ENCODE measurements at regions not wholly inside any gene's neighbourhood (a gene's known extent, or its start where the extent isn't known, plus 50 kb on each side); places are given as distances from the start of the nearest gene placed in this dataset.

GRCh38 chr13:111938741-111939665 lies 127.9 kb upstream of the SOX1 start:
- Histone ChIP-seq H3K4me1 (no peaks in the 10 kb centered on the region), H3K9me3 (no peaks in the 10 kb centered on the region), H3K36me3 (replicated peaks in 1 of 2; ENCODE audit: insufficient read depth in 1 of 2, low read depth in 2 of 2) (no peaks in the 10 kb centered on the region), H3K27ac (no peak overlapping the region), H3K4me3 (no peak overlapping the region), H3K27me3 (no peaks in the 10 kb centered on the region)
- intact Hi-C loops (cut with DNase I), result no loop called here
- WGBS, 2 donors, result 49 to 50% methylated on average over 14 of the region's 14 CpGs
- ATAC-seq, result no peak
- TF ChIP-seq CTCF (IDR thresholded peaks at IDR 0.05), result no peak
- TF ChIP-seq POLR2A (IDR thresholded peaks at IDR 0.05), result no peak
- no peak for DNase-seq

GRCh38 chr13:111939666-111940278 lies 127.2 kb upstream of the SOX1 start:
- intact Hi-C loops (cut with DNase I), result no loop called here
- 42 to 53% methylated on average over 3 of the region's 3 CpGs for WGBS, 2 donors
- no peaks in the 10 kb centered on the region for H3K36me3 ChIP-seq (replicated peaks in 1 of 2; ENCODE audit: insufficient read depth in 1 of 2, low read depth in 2 of 2)
- TF ChIP-seq CTCF (IDR thresholded peaks at IDR 0.05) (no peak), POLR2A (IDR thresholded peaks at IDR 0.05) (no peak)
- no peaks in the 10 kb centered on the region for H3K27me3 ChIP-seq
- H3K4me1 ChIP-seq, result no peaks in the 10 kb centered on the region
- DNase-seq (no peak), ATAC-seq (no peak)
- H3K4me3 ChIP-seq, result no peak overlapping the region
- H3K27ac ChIP-seq, result no peak overlapping the region
- H3K9me3 ChIP-seq, result no peaks in the 10 kb centered on the region

GRCh38 chr13:111940892-111941291 lies 126.1 kb upstream of the SOX1 start:
- no peaks in the 10 kb centered on the region for H3K9me3 ChIP-seq
- no peak overlapping the region for H3K27ac ChIP-seq
- no peaks in the 10 kb centered on the region for H3K4me1 ChIP-seq
- no peak for TF ChIP-seq POLR2A (IDR thresholded peaks at IDR 0.05)
- TF ChIP-seq CTCF (IDR thresholded peaks at IDR 0.05), result no peak
- no peak overlapping the region for H3K4me3 ChIP-seq
- no peak for ATAC-seq
- 56 to 59% methylated on average over 4 of the region's 4 CpGs for WGBS, 2 donors
- intact Hi-C loops (cut with DNase I), result no loop called here
- H3K27me3 ChIP-seq, result no peaks in the 10 kb centered on the region
- no peaks in the 10 kb centered on the region for H3K36me3 ChIP-seq (replicated peaks in 1 of 2; ENCODE audit: insufficient read depth in 1 of 2, low read depth in 2 of 2)
- no peak for DNase-seq

GRCh38 chr13:111941845-111942447 lies 125.0 kb upstream of the SOX1 start:
- Histone ChIP-seq H3K36me3 (replicated peaks in 1 of 2; ENCODE audit: insufficient read depth in 1 of 2, low read depth in 2 of 2) (no peaks in the 10 kb centered on the region), H3K4me1 (no peaks in the 10 kb centered on the region), H3K4me3 (no peak overlapping the region), H3K27ac (no peak overlapping the region), H3K9me3 (no peaks in the 10 kb centered on the region), H3K27me3 (no peaks in the 10 kb centered on the region)
- ATAC-seq, result no peak
- TF ChIP-seq CTCF (IDR thresholded peaks at IDR 0.05) (no peak), POLR2A (IDR thresholded peaks at IDR 0.05) (no peak)
- no peak for DNase-seq
- 58 to 66% methylated on average over 8 of the region's 8 CpGs for WGBS, 2 donors
- intact Hi-C loops (cut with DNase I), result no loop called here

All from body of pancreas (tissue), 4 donors.